ENCODE measurements at regions not wholly inside any gene's neighbourhood (a gene's known extent, or its start where the extent isn't known, plus 50 kb on each side); places are given as distances from the start of the nearest gene placed in this dataset.
"Not testable (repeated sequence)": the region's sequence is repeated elsewhere in the genome, so short reads cannot be mapped to it uniquely, and the experiment has no call there.

GRCh38 chr14:89672636-89673511 lies 255.8 kb upstream of the FOXN3 start:
- H3K27ac Mint-ChIP-seq: no peak overlapping the region

GRCh38 chr14:89669193-89669592 lies 252.2 kb upstream of the FOXN3 start:
- POLR2A ChIA-PET: no interaction called here
- no peaks in the 10 kb centered on the region for H3K27me3 Mint-ChIP-seq
- H3K4me1 Mint-ChIP-seq (ENCODE audit: low read depth): peaks cover 45% of the 10 kb centered on the region
- peaks cover 2% of the 10 kb centered on the region for H3K36me3 Mint-ChIP-seq (ENCODE audit: low read depth)
- ATAC-seq (peak; percentile 83), DNase-seq (peak; percentile 74)
- H3K27ac Mint-ChIP-seq: peak overlapping the region; percentile 81
- H3K4me3 Mint-ChIP-seq: no peak overlapping the region
- H3K9me3 Mint-ChIP-seq: peaks cover 11% of the 10 kb centered on the region
- TF ChIP-seq CTCF (IDR thresholded peaks at IDR 0.05): no peak
- intact Hi-C loops (cut with micrococcal nuclease): no loop called here
- CTCF ChIA-PET: interaction anchor here (1.0 to 1.6 kb wide), 3 partner anchors 12 to 54 kb away, joined by 3 to 4 read pairs (median 4); no protein-coding TSS in a partner anchor

More at GRCh38 chr14:89672636-89673511, 255.8 kb upstream of the FOXN3 start:
- POLR2A ChIA-PET: interaction anchor here (0.6 to 1.3 kb wide), 5 partner anchors 8 to 45 kb away, joined by 3 to 6 read pairs (median 3); no protein-coding TSS in a partner anchor
- DNase-seq (no peak), ATAC-seq (no peak)
- intact Hi-C loops (cut with micrococcal nuclease): no loop called here
- Mint-ChIP-seq H3K36me3 (ENCODE audit: low read depth) (no peaks in the 10 kb centered on the region), H3K4me3 (no peak overlapping the region), H3K4me1 (ENCODE audit: low read depth) (peaks cover 50% of the 10 kb centered on the region), H3K9me3 (peaks cover 6% of the 10 kb centered on the region), H3K27me3 (no peaks in the 10 kb centered on the region)
- CTCF ChIA-PET: no interaction called here
- no peak for TF ChIP-seq CTCF (IDR thresholded peaks at IDR 0.05)

- no peak overlapping the region for H3K27ac Mint-ChIP-seq
- no peak for TF ChIP-seq CTCF (IDR thresholded peaks at IDR 0.05)
- CTCF ChIA-PET: no interaction called here
- no peaks in the 10 kb centered on the region for H3K27me3 Mint-ChIP-seq
- peaks cover 33% of the 10 kb centered on the region for H3K4me1 Mint-ChIP-seq (ENCODE audit: low read depth)
- peaks cover 11% of the 10 kb centered on the region for H3K9me3 Mint-ChIP-seq
- intact Hi-C loops (cut with micrococcal nuclease): no loop called here
- ATAC-seq (no peak), DNase-seq (no peak)
- no peak overlapping the region for H3K4me3 Mint-ChIP-seq
- POLR2A ChIA-PET: interaction anchor here (0.6 kb wide), 1 partner anchor 24 kb away, joined by 3 read pairs; no protein-coding TSS in a partner anchor
- H3K36me3 Mint-ChIP-seq (ENCODE audit: low read depth): peaks cover 2% of the 10 kb centered on the region
These were observed 250.9 kb upstream of the FOXN3 start for GRCh38 chr14:89667983-89668382.

GRCh38 chr14:89665300-89666081 lies 248.5 kb upstream of the FOXN3 start:
- DNase-seq; ATAC-seq; H3K4me3 Mint-ChIP-seq; CTCF ChIA-PET; H3K36me3 Mint-ChIP-seq (ENCODE audit: low read depth); H3K27ac Mint-ChIP-seq; intact Hi-C loops (cut with micrococcal nuclease); POLR2A ChIA-PET; H3K27me3 Mint-ChIP-seq: not testable (repeated sequence)
- H3K4me1 Mint-ChIP-seq (ENCODE audit: low read depth): peaks cover 23% of the 10 kb centered on the region
- peaks cover 11% of the 10 kb centered on the region for H3K9me3 Mint-ChIP-seq

GRCh38 chr14:89661392-89661791 lies 244.4 kb upstream of the FOXN3 start:
- H3K27me3 Mint-ChIP-seq: no peaks in the 10 kb centered on the region
- no peak for TF ChIP-seq CTCF (IDR thresholded peaks at IDR 0.05)
- H3K4me3 Mint-ChIP-seq: no peak overlapping the region
- ATAC-seq (no peak), DNase-seq (no peak)
- intact Hi-C loops (cut with micrococcal nuclease): no loop called here
- H3K9me3 Mint-ChIP-seq: peaks cover 11% of the 10 kb centered on the region
- CTCF ChIA-PET: no interaction called here
- no peak overlapping the region for H3K27ac Mint-ChIP-seq
- POLR2A ChIA-PET: no interaction called here
- peaks cover 10% of the 10 kb centered on the region for H3K4me1 Mint-ChIP-seq (ENCODE audit: low read depth)
- H3K36me3 Mint-ChIP-seq (ENCODE audit: low read depth): peaks cover 6% of the 10 kb centered on the region

- H3K27ac Mint-ChIP-seq; ATAC-seq; CTCF ChIA-PET; intact Hi-C loops (cut with micrococcal nuclease); H3K4me3 Mint-ChIP-seq; H3K27me3 Mint-ChIP-seq; H3K36me3 Mint-ChIP-seq (ENCODE audit: low read depth); DNase-seq: not testable (repeated sequence)
- Mint-ChIP-seq H3K9me3 (peaks cover 13% of the 10 kb centered on the region), H3K4me1 (ENCODE audit: low read depth) (peaks cover 14% of the 10 kb centered on the region)
- POLR2A ChIA-PET: interaction anchor here (0.6 kb wide), 3 partner anchors 41 to 201 kb away, joined by 3 to 5 read pairs (median 3); no protein-coding TSS in a partner anchor
These were observed 243.7 kb upstream of the FOXN3 start for GRCh38 chr14:89660625-89661233.

Measured in activated CD8-positive, alpha-beta T cell treated with anti-CD3 and anti-CD28 coated beads for 36 hours (primary cell).